HCT116 (cell line): ENCODE measurements at regions not wholly inside any gene's neighbourhood (a gene's known extent, or its start where the extent isn't known, plus 50 kb on each side); places are given as distances from the start of the nearest gene placed in this dataset.

Experiments
- CEBPB ChIP-seq: IDR thresholded peaks from 2 replicates; pipeline ENCODE4 v1.6.1; 2012; ENCODE audit warnings: low read depth
- CTCF ChIP-seq, 3 experiments: fragments of 200-600 bp in 1 of 3; sonication (generic) in 1 of 3; IDR thresholded peaks in 2 of 3; conservative IDR thresholded peaks in 1 of 3; 2 replicates each; pipeline ENCODE4 v1.5.1; 2012 to 2017; ENCODE audit warnings: low read depth in 2 of 3, low read length in 2 of 3, antibody characterized with exemption in 1 of 3, borderline replicate concordance in 1 of 3, control low read depth in 1 of 3, mild to moderate bottlenecking in 1 of 3, mixed read lengths in 1 of 3, mixed run types in 1 of 3, moderate library complexity in 1 of 3; ENCODE audit not compliant: insufficient read depth in 1 of 3
- ELF1 ChIP-seq: IDR thresholded peaks from 2 replicates; pipeline ENCODE4 v1.6.1; 2012; ENCODE audit warnings: low read depth, borderline replicate concordance
- EZH2 ChIP-seq: fragments of 200-600 bp; sonication (generic); IDR thresholded peaks from 2 replicates; pipeline ENCODE4 v1.6.1; 2017; ENCODE audit warnings: antibody characterized with exemption, mixed run types
- POLR2A ChIP-seq: IDR thresholded peaks from 2 replicates; pipeline ENCODE4 v1.7.0; 2011; ENCODE audit warnings: borderline replicate concordance; ENCODE audit not compliant: insufficient read depth, insufficient read length; ENCODE audit errors: extremely low read depth
- POLR2AphosphoS5 ChIP-seq: IDR thresholded peaks from 2 replicates; pipeline ENCODE4 v1.6.1; 2011; ENCODE audit warnings: mild to moderate bottlenecking, low read depth, low read length, moderate library complexity
- RAD21 ChIP-seq: IDR thresholded peaks from 2 replicates; pipeline ENCODE4 v1.6.1; 2012; ENCODE audit warnings: low read depth, mild to moderate bottlenecking
- SIN3A ChIP-seq: IDR thresholded peaks from 2 replicates; pipeline ENCODE4 v1.6.1; 2012; ENCODE audit warnings: low read depth
- SP1 ChIP-seq: IDR thresholded peaks from 2 replicates; pipeline ENCODE4 v1.6.1; 2012; ENCODE audit warnings: low read depth
- YY1 ChIP-seq: IDR thresholded peaks from 2 replicates; pipeline ENCODE4 v1.6.1; 2011; ENCODE audit warnings: low read length, low read depth, moderate library complexity, mild to moderate bottlenecking; ENCODE audit not compliant: insufficient replicate concordance; ENCODE audit errors: extremely low read depth
- ZFX ChIP-seq: fragments of 450-650 bp; IDR thresholded peaks from 2 replicates; pipeline ENCODE4 v1.6.1; 2017
- TF ChIP-seq, protein P1 (sequence below): IDR thresholded peaks from 2 replicates; pipeline ENCODE4 v1.6.1; 2011; ENCODE audit warnings: mild to moderate bottlenecking, low read length, moderate library complexity; ENCODE audit not compliant: insufficient replicate concordance; ENCODE audit errors: extremely low read depth
- TF ChIP-seq, protein P2 (sequence below): IDR thresholded peaks from 2 replicates; pipeline ENCODE4 v1.6.1; 2012

DNA sequence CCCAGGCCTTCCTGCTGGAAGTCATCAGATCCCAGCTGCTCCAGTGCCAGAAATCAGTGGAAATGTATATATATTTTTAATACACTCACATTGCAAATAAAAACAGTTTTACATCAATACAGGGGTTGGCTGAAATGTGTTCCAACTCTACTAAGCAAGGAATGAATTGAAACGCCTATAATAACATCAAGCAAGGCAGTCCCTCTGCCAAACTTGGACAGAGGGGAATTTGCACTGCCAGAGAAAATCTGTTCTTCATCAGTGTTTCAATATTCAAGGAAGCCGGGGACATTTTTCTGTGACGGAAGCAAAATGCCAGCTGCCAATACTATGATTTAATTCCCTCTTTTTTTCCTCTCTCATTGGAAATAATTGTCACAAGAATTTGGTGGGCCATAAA lies 335.3 kb downstream of the TNS1 start:
- TF ChIP-seq CTCF (IDR thresholded peaks at IDR 0.05 in 2 of 3, conservative IDR thresholded peaks at IDR 0.05 in 1 of 3; ENCODE audit: borderline replicate concordance in 1 of 3, insufficient read depth in 1 of 3, low read depth in 2 of 3, low read length in 2 of 3) (no peak), POLR2AphosphoS5 (no peak), EZH2 (no peak), YY1 (no peak), ZFX (no peak), RAD21 (no peak), POLR2A (no peak), ELF1 (no peak), SP1 (no peak), SIN3A (no peak), CEBPB (no peak)
- TF ChIP-seq, protein P1, sequence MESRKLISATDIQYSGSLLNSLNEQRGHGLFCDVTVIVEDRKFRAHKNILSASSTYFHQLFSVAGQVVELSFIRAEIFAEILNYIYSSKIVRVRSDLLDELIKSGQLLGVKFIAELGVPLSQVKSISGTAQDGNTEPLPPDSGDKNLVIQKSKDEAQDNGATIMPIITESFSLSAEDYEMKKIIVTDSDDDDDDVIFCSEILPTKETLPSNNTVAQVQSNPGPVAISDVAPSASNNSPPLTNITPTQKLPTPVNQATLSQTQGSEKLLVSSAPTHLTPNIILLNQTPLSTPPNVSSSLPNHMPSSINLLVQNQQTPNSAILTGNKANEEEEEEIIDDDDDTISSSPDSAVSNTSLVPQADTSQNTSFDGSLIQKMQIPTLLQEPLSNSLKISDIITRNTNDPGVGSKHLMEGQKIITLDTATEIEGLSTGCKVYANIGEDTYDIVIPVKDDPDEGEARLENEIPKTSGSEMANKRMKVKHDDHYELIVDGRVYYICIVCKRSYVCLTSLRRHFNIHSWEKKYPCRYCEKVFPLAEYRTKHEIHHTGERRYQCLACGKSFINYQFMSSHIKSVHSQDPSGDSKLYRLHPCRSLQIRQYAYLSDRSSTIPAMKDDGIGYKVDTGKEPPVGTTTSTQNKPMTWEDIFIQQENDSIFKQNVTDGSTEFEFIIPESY, result no peak
- TF ChIP-seq, protein P2, sequence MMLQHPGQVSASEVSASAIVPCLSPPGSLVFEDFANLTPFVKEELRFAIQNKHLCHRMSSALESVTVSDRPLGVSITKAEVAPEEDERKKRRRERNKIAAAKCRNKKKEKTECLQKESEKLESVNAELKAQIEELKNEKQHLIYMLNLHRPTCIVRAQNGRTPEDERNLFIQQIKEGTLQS, result no peak
